ENCODE measurements at regions not wholly inside any gene's neighbourhood (a gene's known extent, or its start where the extent isn't known, plus 50 kb on each side); places are given as distances from the start of the nearest gene placed in this dataset.
A peak's percentile ranks its signal among the peaks of the same experiment; 100 is the strongest.
"Not testable (repeated sequence)": the region's sequence is repeated elsewhere in the genome, so short reads cannot be mapped to it uniquely, and the experiment has no call there.

DNA sequence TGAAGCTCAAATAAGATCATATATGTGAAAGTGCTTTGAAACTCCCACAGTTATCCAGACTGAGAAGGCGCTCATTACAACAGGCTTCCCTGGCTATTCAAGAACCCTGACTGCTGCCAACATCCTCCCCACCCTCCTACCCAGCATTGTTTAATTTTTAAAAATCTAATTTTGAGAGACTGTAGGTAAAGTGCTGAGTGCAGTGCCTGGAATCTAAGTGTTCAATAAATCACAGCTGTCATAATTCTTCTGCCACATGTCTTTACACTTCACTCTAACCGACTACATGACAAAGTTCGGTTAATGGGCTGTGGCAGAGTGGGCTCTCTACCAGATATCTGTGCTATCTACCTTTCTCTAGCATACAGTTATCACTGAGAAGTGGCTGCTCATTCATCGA, 255.6 kb upstream of the C9orf72 start:
- FAIRE-seq = no peak

DNA sequence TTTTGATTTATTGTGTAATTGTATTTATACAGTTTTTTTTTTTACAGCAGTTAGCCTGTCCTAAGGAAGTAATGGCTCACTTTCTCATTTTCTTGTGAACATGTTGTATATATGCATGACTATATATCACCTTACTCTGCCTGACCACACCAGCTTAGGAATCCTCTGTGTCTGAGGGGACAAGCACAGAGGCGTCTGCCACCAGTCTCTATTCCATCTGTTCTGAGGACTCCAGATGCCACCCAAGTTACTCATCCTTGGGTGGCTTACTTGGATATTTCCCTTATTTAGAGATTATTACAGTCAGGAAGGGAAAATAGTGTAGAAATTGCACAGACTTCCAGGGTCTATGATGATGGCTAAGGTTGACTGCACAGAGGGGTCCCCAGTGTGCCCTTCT, 256.3 kb upstream of the C9orf72 start:
- FAIRE-seq = no peak

DNA sequence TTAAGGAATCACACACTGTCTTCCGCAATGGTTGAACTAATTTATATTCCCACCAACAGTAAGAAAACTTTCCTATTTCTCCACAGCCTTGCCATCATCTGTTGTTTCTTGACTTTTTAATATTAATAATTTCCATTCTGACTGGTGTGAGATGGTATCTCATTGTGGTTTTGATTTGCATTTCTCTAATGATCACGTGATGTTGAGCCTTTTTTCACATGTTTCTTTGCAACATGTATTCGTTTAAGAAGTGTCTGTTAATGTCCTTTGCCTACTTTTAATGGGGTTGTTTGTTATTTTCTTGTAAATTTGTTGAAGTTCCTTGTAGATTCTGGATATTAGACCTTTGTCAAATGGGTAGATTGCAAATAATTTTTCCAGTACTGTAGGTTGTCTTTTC, 258.8 kb upstream of the C9orf72 start:
- not testable (repeated sequence) for FAIRE-seq

DNA sequence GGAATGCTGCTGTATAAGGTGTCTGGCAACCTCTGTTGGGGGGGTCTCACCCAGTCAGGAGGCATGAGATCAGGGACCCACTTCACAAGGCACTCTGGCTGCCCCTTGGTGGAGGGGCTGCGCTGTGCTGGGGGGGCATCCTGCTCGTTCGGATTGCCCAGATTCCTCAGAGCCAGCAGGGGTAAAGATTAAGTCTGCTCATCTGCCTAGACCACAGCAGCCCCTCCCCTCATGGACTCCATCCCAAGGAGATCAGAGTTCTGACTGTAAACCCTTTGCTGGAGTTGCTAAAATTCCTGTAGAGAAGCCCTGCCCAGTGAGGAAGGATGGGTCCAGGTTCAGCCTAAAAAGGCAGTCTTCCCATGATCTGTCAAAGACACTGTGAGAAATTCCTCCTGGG, 262.0 kb upstream of the C9orf72 start:
- no peak for FAIRE-seq

DNA sequence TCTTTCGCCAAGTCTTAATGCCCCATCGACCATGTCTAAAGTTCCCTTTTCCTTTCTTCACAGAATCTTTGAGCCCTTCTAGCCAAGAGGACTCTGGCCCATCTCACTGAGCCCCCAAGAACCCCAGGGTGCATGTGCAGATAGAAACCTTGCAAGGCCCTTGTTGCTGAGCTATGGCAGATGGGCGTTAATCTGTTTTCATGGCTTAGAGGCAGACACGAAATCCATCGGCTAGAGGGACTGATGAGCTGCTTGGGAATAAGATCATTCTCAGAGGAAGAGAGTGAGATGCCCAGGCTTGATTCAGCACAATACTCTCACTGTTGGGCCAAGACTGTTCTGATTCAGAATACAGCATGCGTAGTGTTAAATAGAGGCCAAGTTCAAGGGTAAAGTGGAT, 262.5 kb upstream of the C9orf72 start:
- FAIRE-seq = no peak

DNA sequence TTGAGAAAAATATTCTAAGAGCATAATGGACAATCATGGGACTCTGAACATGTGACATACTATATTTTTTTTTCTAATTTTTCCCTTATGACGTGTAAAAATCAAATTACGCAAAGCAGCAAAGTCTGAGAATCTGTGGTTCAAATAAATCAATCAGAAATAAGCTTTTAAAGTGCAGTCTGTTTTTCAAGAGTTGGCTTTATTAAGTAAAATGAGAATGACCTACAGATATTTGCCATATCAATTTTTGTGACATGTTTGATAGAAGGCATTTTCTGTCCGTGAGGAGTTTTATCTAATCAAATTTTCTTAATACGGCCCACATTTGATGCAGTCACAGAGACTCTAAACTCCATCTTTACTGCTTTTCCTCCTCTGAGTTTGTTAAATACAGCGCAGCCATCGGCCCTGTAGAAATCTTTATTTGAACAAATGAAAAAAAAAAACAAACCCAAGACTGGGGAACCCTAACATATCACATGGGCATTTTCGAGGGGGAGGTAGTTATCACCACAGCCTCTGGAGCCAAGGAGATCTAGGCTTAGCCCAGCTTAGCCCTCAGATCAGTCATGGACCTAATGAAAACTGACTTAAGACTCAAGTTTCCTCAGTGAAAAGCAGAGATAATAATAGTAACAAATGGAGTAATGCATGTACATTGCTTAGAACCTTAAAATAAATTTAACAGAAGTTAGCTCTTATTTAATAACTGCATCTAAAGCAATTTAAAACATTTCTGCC, 263.6 kb upstream of the C9orf72 start:
- FAIRE-seq = no peak

DNA sequence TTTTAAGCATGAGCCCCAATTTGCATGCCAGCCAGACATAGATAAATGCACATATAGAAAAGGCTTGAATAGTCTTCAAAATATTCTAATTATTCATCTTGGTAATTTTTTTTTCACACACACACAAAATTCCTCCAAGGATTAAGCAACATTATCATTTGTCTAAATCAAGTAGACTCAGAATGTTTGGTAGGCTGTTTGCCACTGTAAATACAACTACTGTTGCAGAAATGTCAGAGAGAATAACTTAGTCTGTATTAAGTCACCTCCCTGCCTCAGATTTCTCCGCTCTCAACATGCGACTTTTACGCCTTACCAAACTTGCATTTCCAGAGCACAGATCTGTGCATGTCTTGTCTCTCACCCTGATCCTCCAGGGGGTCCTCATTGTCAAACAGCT, 265.6 kb upstream of the C9orf72 start:
- no peak for FAIRE-seq

DNA sequence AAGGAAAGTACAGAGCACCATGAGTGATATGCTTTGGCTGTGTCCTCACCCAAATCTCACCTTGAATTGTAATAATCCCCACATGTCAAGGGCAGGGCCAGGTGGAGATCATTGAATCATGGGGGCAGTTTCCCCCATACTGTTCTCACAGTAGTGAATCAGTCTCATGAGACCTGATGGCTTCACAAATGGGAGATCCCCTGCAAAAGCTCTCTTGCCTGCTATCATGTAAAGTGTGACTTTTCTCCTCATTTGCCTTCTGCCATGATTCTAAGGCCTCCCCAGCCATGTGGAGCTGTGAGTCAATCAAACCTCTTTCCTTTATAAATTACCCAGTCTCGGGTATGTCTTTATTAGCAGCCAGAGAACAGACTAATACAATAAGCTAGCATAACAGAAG, 266.5 kb upstream of the C9orf72 start:
- FAIRE-seq = not testable (repeated sequence)

DNA sequence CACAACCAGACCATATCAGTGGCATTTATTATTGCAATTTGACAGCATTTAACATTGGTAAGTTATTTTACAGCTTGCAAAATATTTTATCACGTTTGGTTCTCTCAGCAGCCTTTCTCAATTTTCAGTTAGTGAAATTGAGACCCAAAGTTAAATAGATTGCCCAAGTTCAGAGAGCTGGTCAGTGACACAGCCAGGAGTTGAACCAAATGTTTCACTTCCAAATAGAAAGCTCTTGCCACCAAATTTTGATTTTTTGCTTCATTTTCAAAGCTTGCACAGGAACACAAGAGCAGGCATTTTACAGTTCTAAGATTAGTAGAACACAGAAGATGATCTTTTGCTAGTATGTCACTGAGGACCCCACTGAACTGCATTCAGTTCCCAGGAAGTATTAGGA, 271.5 kb upstream of the C9orf72 start:
- no peak for FAIRE-seq

DNA sequence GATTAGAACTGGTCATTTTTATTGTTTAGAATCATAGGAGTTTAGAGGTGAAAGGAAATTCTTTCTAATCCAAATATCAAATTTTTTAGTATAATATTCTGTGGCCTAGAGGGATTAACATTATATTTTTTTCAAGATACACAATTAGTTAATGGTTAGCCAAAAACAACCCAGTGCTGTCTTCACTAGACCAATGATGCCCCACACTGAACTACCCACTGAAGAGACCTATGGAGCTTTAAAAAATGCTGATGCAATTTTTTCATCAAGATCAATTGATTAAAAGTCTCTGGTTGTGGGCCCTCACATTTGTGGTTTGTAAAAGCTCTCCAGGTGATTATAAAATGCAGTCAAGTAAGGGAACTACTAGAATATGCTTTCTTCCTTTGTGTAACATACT, 274.1 kb upstream of the C9orf72 start:
- FAIRE-seq = no peak

DNA sequence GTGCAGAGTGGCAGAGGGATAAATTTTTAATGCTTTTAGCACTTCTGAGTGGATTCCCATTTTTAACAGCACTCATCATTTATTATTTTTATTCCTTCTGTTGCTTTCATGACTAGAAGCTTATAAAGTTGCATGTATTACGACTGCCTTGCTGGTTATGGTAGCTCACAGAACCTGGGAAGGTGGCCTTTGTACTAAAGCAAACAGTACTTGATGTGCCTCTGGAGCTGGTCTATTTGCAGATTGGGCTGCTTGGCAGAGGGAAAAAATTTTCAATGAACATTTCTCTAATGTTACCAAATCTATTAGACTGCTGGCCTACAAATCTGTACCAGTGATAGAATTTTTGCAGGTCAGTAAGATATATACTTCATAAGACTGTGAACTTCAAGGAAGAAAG, 274.5 kb upstream of the C9orf72 start:
- FAIRE-seq = no peak

DNA sequence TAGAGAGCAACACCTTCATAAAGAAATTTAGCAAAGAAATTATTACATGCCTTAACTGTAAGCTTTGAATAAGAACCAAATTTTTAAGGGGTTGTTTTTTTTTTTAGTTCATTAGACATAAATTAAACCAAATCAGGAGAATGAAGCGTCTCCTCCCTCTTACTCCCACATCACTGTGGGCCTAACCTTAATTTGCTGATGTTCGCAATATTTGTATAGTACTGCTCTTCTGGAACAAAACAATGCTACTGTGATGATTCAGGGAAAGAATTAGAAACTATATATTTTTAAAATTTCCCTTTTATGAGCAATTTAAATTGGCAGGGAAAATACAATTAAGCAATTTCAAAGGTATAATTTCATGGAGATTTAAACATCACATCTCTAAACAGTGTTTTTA, 275.0 kb upstream of the C9orf72 start:
- no peak for FAIRE-seq

DNA sequence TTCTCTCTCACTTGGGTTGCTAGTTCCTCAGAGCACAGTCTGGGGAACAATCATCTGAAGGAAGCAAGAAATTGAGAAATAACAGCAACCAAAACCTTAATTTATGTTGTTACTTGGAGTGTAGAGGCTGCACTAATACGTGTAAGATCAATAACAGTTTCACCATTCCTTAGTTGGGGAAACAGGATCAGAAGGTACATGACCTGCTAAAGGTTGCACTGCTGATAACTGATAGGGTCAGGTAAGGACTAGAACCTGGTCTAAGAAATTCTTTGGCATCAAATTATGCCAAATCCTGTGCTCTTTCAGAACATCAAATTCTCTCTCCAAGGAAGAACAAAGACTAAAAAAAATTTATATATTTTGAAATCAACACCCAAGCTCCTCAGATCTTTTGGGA, 278.6 kb upstream of the C9orf72 start:
- no peak for FAIRE-seq

DNA sequence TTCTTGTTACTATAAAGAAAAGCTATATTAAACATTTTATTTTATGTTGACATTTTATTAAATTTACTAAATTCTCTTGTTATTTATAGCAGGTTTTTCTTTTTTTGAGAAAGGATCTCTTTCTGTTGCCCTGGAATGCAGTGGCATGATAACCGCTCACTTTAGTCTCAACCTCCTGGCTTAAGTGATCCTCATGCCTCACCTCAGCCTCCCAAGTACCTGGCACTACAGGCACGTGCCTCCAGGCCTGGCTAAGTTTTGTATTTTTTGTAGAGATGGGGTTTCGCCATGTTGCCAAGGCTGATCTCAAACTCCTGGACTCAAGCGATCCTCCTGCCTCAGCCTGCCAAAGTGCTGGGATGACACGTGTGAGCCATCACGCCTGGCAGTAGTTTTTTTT, 280.2 kb upstream of the C9orf72 start:
- FAIRE-seq = no peak

DNA sequence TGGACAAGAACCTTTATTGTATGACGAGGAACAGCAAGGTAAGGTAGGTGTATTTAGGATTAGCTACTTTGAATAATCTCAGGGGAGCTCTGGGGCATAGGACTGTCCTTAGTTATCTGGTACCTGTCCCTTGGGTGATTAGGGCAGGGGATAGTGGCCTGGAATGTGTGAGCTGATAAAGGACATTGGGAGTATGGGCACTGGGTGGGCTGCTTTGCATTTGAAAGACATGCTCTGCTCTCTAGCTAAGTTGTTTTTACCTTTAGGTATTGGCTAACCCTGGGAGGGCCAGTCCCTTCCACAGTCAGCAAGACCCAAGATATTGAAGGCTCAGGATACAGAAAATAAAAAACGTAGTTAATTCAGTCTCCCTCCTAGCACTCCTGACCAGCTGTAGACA, 282.8 kb upstream of the C9orf72 start:
- no peak for FAIRE-seq

DNA sequence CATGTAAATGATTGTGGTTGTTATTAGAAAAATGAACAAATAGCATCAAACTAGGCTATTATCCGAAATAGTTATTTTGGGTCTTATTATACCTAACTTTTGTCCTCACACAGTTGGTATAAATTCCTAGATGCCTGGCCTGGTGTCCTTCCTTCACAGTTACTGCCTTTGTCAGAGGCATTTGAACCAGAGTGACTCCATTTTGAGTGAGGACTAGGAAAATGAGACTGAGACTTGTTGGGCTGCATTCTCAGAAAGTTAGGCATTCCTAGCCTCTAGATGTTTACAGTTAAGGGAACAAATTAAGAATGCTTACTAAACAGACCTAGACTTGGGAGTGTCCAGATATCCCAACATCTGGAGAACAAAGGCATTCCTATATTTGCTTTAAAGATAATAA, 283.5 kb upstream of the C9orf72 start:
- no peak for FAIRE-seq

DNA sequence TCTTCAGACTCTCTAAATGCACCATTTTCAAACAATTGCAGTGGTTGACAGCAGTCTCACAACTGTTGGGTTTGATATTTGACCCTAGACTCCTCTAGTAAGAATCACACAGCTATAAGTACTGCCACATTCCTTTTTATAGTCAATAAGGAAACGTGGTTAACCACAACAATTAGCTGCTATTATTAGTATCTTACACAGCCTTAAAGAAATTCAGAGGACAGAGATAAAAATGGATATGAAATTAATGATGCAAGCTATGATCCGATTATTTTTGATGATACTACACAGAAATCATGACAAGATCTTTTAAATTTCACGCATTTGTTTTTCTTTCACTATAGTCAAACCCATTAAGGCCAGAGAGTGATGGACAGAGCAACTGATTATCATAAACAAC, 288.6 kb upstream of the C9orf72 start:
- FAIRE-seq = no peak

DNA sequence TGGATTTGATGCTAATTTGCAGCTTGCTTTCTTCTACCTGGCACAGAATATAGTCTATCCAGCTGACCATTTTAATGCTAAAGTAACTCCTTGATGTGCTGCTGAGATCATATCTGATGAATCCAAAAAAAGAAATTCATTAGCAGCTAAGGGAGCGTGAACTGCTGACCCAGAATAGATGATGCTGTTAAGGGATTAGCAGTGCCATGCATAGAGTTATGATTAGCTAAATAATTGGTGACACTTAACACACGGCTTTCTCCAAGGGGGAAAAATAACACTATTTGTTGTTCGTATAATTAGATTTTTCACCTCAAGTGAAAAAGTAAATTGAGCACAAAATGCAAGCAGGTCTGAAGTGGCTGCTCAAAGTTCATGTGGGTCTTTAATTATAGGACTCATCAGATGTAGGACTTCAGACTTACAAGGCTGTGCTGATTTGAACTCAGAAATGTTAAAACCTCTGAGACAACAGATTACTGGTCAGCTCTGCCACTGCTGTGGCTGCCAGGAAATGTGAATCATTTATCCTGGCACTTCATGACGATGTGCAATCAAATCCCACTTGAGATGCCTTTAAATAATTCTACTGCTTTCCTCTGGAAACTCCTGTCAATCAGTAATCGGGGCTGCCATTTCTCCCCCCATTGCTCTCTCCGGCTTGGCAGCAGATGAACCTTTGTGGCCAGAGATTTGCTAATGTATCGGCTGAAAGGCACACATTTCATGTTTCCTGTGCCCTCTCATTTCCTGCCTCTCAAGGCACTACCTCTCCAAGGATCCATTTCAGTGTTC, 291.6 kb upstream of the C9orf72 start:
- peak; percentile 84 for FAIRE-seq

DNA sequence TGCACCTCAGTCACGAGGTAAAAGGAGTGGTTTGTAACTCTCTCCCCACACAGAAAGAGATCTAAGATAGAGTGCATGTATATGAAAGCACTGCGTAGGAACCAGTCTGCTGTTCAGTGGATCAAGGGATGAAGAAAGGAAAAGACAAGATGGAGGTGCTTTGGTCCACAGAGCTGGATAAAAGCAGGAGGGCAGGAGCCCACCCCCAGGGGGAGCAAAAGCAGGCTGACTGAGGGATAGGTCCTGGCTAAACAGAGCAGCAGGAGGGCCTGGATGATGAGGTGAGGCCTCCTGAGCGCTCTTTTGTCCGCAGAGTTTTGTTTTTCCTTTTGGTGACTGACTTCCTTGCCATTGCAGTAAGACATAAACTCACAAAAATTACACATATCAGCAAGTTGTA, 293.5 kb upstream of the C9orf72 start:
- no peak for FAIRE-seq

DNA sequence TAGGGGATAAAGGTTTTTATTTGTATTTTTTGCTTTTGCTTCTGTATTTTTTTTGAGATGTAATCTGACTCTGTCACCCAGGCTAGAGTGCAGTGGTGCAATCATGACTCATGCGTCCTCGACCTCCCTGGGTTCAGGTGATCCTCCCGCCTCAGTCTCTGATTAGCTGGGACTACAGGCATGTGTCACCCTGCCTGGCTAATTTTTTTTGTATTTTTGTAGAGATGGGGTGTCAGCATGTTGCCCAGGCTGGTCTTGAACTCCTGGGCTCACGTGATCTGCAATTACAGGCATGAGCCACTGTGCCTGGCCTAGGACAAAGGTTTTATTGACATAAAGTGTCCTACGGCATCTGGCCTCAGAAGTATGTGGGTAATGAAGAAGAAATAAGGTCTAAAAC, 297.1 kb upstream of the C9orf72 start:
- FAIRE-seq = no peak

DNA sequence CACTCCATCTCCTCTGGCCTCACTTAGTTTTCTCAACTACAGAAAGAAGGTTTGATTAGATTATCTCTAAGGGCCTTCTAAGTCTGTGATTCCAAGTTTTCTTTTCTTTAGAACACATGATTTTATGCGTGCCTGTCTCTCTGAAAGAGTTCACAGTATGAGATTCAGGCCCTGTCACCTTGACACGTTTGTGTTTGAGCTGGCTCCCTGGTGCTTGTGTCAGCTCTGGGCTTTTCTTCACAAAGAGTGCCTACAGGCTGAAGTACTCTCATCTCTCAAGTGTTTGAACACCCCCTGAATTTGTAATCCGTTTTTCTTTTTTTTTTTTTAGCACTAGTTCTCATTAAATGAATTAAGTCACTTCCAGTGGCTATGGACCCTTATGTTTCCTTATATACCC, 306.9 kb upstream of the C9orf72 start:
- no peak for FAIRE-seq

DNA sequence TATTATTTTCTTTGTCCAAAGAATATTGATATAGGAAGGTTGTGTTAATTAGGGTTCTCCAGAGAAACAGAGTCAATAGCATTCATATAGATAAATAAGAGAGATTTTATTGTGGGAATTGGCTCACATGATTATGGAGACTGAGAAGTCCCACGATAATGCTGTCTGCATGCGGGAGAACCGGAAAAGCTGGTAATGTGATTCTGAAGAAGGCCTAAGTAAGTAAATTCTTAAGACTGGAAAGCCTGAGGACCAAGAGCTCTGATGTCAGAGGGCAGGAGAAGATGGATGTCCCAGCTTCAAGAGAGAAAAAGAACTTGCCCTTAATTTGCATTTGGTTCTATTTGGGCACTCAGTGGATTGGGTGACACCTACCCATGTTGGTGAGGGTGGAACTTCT, 307.4 kb upstream of the C9orf72 start:
- FAIRE-seq = no peak

DNA sequence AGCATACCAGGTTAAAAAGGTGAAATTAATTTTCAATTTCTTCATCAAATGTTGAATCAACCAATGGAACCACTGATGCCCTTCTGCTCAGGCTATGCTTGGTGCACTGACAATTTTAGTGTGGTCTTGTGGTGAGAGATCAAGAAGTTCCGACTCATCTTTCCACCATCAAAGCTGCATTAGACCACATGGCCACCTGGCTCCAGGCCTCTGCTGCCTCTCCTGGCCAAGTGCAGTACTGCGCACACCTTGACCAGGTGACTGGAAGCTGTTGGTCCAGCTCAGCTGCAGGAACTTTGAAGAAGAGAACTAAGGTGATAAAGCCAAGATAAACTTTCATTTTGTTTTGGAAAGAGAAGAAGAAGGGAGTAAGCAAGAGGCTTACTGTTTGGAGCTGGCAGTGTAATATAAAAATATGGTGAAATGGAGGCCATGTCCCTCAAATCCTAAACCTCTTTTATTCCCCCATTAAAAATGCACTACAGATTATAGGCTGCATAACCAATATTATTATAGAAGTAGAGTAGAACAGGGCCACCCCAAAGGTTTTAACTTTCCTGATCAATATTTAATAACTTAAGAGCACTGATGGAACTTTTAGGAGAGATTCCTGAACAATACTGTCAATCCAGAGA, 315.5 kb upstream of the C9orf72 start:
- no peak for FAIRE-seq

DNA sequence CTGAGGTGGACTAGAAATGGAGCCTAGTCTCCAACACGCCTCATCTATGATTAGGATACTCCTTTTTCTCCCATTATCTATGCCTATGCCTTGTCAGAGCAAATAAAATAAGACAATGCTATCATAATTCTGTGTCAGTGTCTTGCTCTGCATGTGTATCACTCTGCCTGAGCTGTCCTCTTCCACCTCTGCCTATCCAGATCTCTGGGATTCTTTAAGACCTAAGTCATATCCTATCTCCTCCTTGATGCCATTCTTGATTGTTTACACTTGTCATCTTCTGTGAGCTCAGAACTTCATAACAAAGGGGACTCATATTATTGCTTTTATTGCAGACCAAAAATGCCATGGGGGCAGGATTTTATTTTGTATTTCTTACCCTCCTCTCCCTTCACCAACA, 351.2 kb upstream of the C9orf72 start:
- FAIRE-seq = no peak

Data from islet of Langerhans (tissue), 1 donor.